Endothelial cell of umbilical vein (primary cell): ENCODE measurements at regions not wholly inside any gene's neighbourhood (a gene's known extent, or its start where the extent isn't known, plus 50 kb on each side); places are given as distances from the start of the nearest gene placed in this dataset.

Experiments used
- BruUV-seq: library from RNA; stranded (reverse); fragments of 400-500 nt; replicated peaks from 2 replicates; lab custom pipeline; 2021; lab: Mats Ljungman, UMichigan
- CTCF ChIA-PET: fragments of 300-600, 350-600 bp; sonication (Branson Sonifier 250); formaldehyde crosslinking; loops from one replicate; lab custom pipeline; 2021; ENCODE audit warnings: antibody characterized with exemption, inconsistent platforms; lab: Charles Lee
- POLR2A ChIA-PET: fragments of 300-600, 350-600 bp; sonication (Branson Sonifier 250); formaldehyde crosslinking; loops from one replicate; lab custom pipeline; 2021; ENCODE audit warnings: antibody characterized with exemption, inconsistent platforms; lab: Charles Lee
- DNase-seq: peaks from one replicate; pipeline ENCODE4 v3.0.0-alpha.2; 2011; ENCODE audit warnings: low read depth, low spot score
- FAIRE-seq: peaks from 2 replicates; lab custom pipeline; 2011; peaks lifted over from hg19 to GRCh38; lab: Jason Lieb, UNC
- H2AFZ ChIP-seq: 2 replicates; pipeline ENCODE4 v1.6.0; 2012; ENCODE audit warnings: low read depth, low read length, control low read depth, inconsistent platforms
- H3K27ac ChIP-seq: 2 replicates; pipeline ENCODE4 v1.5.1; 2011; ENCODE audit warnings: low read depth, mild to moderate bottlenecking, control low read depth, low read length, moderate library complexity; ENCODE audit not compliant: insufficient read depth
- H3K27me3 ChIP-seq, 2 experiments: 2 replicates each; pipeline versions ENCODE4 v1.6.0 to v1.6.1; 2011; ENCODE audit warnings: low read length in 2 of 2, mixed read lengths in 1 of 2; ENCODE audit not compliant: control insufficient read depth in 2 of 2, insufficient read depth in 2 of 2
- H3K36me3 ChIP-seq, 2 experiments: 2 replicates in 1 of 2; 3 replicates in 1 of 2; pipeline ENCODE4 v1.5.1; 2011; ENCODE audit warnings: low read length in 2 of 2, mild to moderate bottlenecking in 1 of 2, moderate library complexity in 1 of 2; ENCODE audit not compliant: control insufficient read depth in 2 of 2, insufficient read depth in 2 of 2; ENCODE audit errors: extremely low read depth in 1 of 2
- H3K4me1 ChIP-seq: 3 replicates; pipeline ENCODE4 v1.5.1; 2011; ENCODE audit warnings: mild to moderate bottlenecking, low read length; ENCODE audit not compliant: control insufficient read depth, insufficient read depth; ENCODE audit errors: extremely low read depth
- H3K4me2 ChIP-seq: 2 replicates; pipeline ENCODE4 v1.6.1; 2011; ENCODE audit warnings: low read length, control low read depth, mixed read lengths; ENCODE audit not compliant: insufficient read depth
- H3K4me3 ChIP-seq, 3 experiments: fragments of 200-600 bp in 1 of 3; sonication (generic), shearing (Covaris generic) in 1 of 3; replicated peaks in 1 of 3; 2 replicates each; pipeline ENCODE4 v1.5.1; 2011 to 2016; ENCODE audit warnings: control low read depth in 3 of 3, low read length in 3 of 3, mild to moderate bottlenecking in 2 of 3, inconsistent platforms in 1 of 3, low read depth in 1 of 3, moderate library complexity in 1 of 3; ENCODE audit not compliant: insufficient read depth in 1 of 3
- H3K79me2 ChIP-seq: 2 replicates; pipeline ENCODE4 v1.6.0; 2012; ENCODE audit warnings: low read length, inconsistent platforms; ENCODE audit not compliant: control insufficient read depth, insufficient read depth
- H3K9ac ChIP-seq: replicated peaks from 2 replicates; pipeline ENCODE3; 2011; ENCODE audit warnings: low read length, control low read depth; ENCODE audit not compliant: insufficient read depth; ENCODE audit errors: extremely low read depth
- H3K9me1 ChIP-seq: replicated peaks from 3 replicates; pipeline ENCODE4 v1.6.0; 2011; ENCODE audit warnings: mild to moderate bottlenecking, low read length; ENCODE audit not compliant: control insufficient read depth, insufficient read depth; ENCODE audit errors: extremely low read depth
- H3K9me3 ChIP-seq: replicated peaks from 2 replicates; pipeline ENCODE4 v1.5.1; 2012; ENCODE audit warnings: low read length, inconsistent platforms; ENCODE audit not compliant: control insufficient read depth, insufficient read depth
- H4K20me1 ChIP-seq: replicated peaks from 2 replicates; pipeline ENCODE3; 2011; ENCODE audit warnings: mild to moderate bottlenecking, low read length; ENCODE audit not compliant: control insufficient read depth, insufficient read depth; ENCODE audit errors: extremely low read depth
- EZH2 ChIP-seq: IDR thresholded peaks from 2 replicates; pipeline ENCODE4 v1.6.1; 2012; ENCODE audit warnings: borderline replicate concordance, low read depth, mild to moderate bottlenecking, moderate library complexity, low read length, inconsistent platforms; ENCODE audit not compliant: severe bottlenecking
- FOS ChIP-seq: IDR thresholded peaks from 2 replicates; pipeline ENCODE4 v1.6.1; 2011; ENCODE audit warnings: mild to moderate bottlenecking, low read length, moderate library complexity, borderline replicate concordance; ENCODE audit not compliant: insufficient read depth
- GATA2 ChIP-seq: IDR thresholded peaks from 2 replicates; pipeline ENCODE4 v1.7.0; 2011; ENCODE audit warnings: low read depth, mild to moderate bottlenecking, moderate library complexity, mixed read lengths, low read length; ENCODE audit not compliant: insufficient read length, insufficient read depth
- JUN ChIP-seq: IDR thresholded peaks from 2 replicates; pipeline ENCODE4 v1.6.1; 2011; ENCODE audit warnings: borderline replicate concordance, low read depth; ENCODE audit not compliant: insufficient read length, insufficient read depth
- MYC ChIP-seq: IDR thresholded peaks from one replicate; pipeline ENCODE4 v1.6.1; 2011; ENCODE audit warnings: mild to moderate bottlenecking, low read depth, low read length
- POLR2A ChIP-seq: IDR thresholded peaks from 2 replicates; pipeline ENCODE4 v1.6.1; 2012; ENCODE audit warnings: low read depth, mild to moderate bottlenecking, control low read depth, low read length
- POLR2AphosphoS5 ChIP-seq: IDR thresholded peaks from 2 replicates; pipeline ENCODE4 v1.6.1; 2012; ENCODE audit warnings: low read depth, mild to moderate bottlenecking, control low read depth, low read length, moderate library complexity; ENCODE audit not compliant: insufficient read depth
- dilution Hi-C: fragments of 300-500 bp; cut with MboI; formaldehyde crosslinking; loops from one replicate; pipeline ENCODE4 v1.15.0; 2019; ENCODE audit warnings: low sequenced_read_pairs; ENCODE audit not compliant: extremely low pct_ligation_motif_present
- intact Hi-C: fragments of 100-400 bp; cut with micrococcal nuclease; formaldehyde crosslinking; loops from one replicate; pipeline ENCODE4 v1.10.0; 2022
- TF ChIP-seq, protein P1 (sequence below), 2 donors: IDR thresholded peaks; 1 replicate in 1 of 2; 2 replicates in 1 of 2; pipeline ENCODE4 v1.5.1; 2011; ENCODE audit warnings: low read length in 2 of 2, mild to moderate bottlenecking in 2 of 2, moderate library complexity in 2 of 2, control low read depth in 1 of 2, inconsistent platforms in 1 of 2, low read depth in 1 of 2; ENCODE audit not compliant: insufficient read depth in 1 of 2; ENCODE audit errors: extremely low read depth in 1 of 2
- TF ChIP-seq, protein P2 (sequence below): IDR thresholded peaks from 2 replicates; pipeline ENCODE4 v1.6.1; 2011; ENCODE audit not compliant: insufficient read depth, insufficient read length

GRCh38 chr21:21606041-21606440 lies 607.8 kb downstream of the NCAM2 start:
- Histone ChIP-seq H3K36me3 (no peaks in the 10 kb centered on the region), H3K27me3 (no peaks in the 10 kb centered on the region), H2AFZ (no peak overlapping the region), H3K9me1 (no peaks in the 10 kb centered on the region), H3K4me1 (no peaks in the 10 kb centered on the region), H3K4me2 (no peak overlapping the region), H3K79me2 (no peaks in the 10 kb centered on the region), H3K9ac (no peak overlapping the region), H4K20me1 (no peaks in the 10 kb centered on the region), H3K27ac (no peak overlapping the region), H3K9me3 (no peaks in the 10 kb centered on the region), H3K4me3 (no peak overlapping the region)
- DNase-seq = no peak
- BruUV-seq = no TSS peak
- intact Hi-C loops = no loop called here
- dilution Hi-C loops = no loop called here
- TF ChIP-seq, protein P1, sequence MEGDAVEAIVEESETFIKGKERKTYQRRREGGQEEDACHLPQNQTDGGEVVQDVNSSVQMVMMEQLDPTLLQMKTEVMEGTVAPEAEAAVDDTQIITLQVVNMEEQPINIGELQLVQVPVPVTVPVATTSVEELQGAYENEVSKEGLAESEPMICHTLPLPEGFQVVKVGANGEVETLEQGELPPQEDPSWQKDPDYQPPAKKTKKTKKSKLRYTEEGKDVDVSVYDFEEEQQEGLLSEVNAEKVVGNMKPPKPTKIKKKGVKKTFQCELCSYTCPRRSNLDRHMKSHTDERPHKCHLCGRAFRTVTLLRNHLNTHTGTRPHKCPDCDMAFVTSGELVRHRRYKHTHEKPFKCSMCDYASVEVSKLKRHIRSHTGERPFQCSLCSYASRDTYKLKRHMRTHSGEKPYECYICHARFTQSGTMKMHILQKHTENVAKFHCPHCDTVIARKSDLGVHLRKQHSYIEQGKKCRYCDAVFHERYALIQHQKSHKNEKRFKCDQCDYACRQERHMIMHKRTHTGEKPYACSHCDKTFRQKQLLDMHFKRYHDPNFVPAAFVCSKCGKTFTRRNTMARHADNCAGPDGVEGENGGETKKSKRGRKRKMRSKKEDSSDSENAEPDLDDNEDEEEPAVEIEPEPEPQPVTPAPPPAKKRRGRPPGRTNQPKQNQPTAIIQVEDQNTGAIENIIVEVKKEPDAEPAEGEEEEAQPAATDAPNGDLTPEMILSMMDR (IDR thresholded peaks at IDR 0.05; ENCODE audit: extremely low read depth in 1 of 2, insufficient read depth in 1 of 2, low read depth in 1 of 2, low read length in 2 of 2) = no peak
- no peak for TF ChIP-seq POLR2AphosphoS5
- TF ChIP-seq MYC = no peak
- TF ChIP-seq EZH2 = no peak
- no peak for FAIRE-seq
- POLR2A ChIA-PET = no interaction called here
- CTCF ChIA-PET = no interaction called here

DNA sequence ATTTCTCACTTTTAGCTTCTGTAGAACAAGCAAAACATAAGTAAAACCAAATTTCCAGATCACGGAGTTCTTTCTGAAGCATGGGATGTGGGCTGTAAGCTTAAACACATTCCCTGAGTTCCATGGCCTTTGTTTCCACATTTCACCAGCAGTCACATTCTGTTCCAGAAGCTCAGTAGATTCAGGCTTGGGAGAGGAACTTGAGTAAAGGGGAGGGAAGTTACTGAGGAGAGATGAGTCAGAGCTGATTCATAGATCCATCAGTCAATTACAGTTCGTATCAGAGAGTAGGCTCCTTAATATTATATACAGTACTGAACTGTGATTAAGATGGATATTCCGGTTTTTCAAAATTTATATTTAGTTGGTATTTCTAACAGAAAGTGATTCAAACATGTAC lies 614.3 kb downstream of the NCAM2 start:
- ChIA-PET CTCF (interaction anchor here (0.6 to 1.0 kb wide), 2 partner anchors 9 to 20 kb away, joined by 3 to 4 read pairs; no protein-coding TSS in a partner anchor), POLR2A (no interaction called here)
- dilution Hi-C loops = no loop called here
- Histone ChIP-seq H4K20me1 (no peaks in the 10 kb centered on the region), H3K4me2 (peak overlapping the region; percentile 46), H2AFZ (peak overlapping the region; percentile 71), H3K9me1 (no peaks in the 10 kb centered on the region), H3K9ac (no peak overlapping the region), H3K9me3 (no peaks in the 10 kb centered on the region), H3K79me2 (no peaks in the 10 kb centered on the region), H3K4me1 (no peaks in the 10 kb centered on the region), H3K27ac (no peak overlapping the region), H3K36me3 (no peaks in the 10 kb centered on the region), H3K4me3 (no peak overlapping the region), H3K27me3 (no peaks in the 10 kb centered on the region)
- FAIRE-seq (peak; percentile 43), DNase-seq (peak; percentile 47)
- peak; percentile 89 for TF ChIP-seq FOS
- TF ChIP-seq, protein P1 (IDR thresholded peaks at IDR 0.05; ENCODE audit: extremely low read depth in 1 of 2, insufficient read depth in 1 of 2, low read depth in 1 of 2, low read length in 2 of 2) = no peak
- TF ChIP-seq POLR2A = no peak
- peak; percentile 14 for TF ChIP-seq JUN
- TF ChIP-seq, protein P2, sequence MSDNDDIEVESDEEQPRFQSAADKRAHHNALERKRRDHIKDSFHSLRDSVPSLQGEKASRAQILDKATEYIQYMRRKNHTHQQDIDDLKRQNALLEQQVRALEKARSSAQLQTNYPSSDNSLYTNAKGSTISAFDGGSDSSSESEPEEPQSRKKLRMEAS = no peak
- no peak for TF ChIP-seq EZH2
- TF ChIP-seq GATA2 = no peak
- no peak for TF ChIP-seq POLR2AphosphoS5
- TF ChIP-seq MYC = no peak
- BruUV-seq = no TSS peak
- intact Hi-C loops = no loop called here
